Hepatocyte (in vitro differentiated cells): ENCODE measurements at regions not wholly inside any gene's neighbourhood (a gene's known extent, or its start where the extent isn't known, plus 50 kb on each side); places are given as distances from the start of the nearest gene placed in this dataset.

Experiments
- CTCF ChIP-seq: fragments of 200-600 bp; sonication (generic); IDR thresholded peaks from 2 replicates; pipeline ENCODE4 v1.5.1; 2016; ENCODE audit warnings: antibody characterized with exemption, mild to moderate bottlenecking; ENCODE audit not compliant: poor library complexity
- EZH2 ChIP-seq: fragments of 200-600 bp; sonication (generic); IDR thresholded peaks from 2 replicates; pipeline ENCODE4 v1.6.1; 2016; ENCODE audit warnings: antibody characterized with exemption, mild to moderate bottlenecking, borderline replicate concordance
- EZH2phosphoT487 ChIP-seq: fragments of 200-600 bp; sonication (generic); IDR thresholded peaks from one replicate; pipeline ENCODE4 v1.6.1; 2018; ENCODE audit warnings: antibody characterized with exemption, mild to moderate bottlenecking, low read depth, moderate library complexity; ENCODE audit not compliant: unreplicated experiment, severe bottlenecking

GRCh38 chr3:117761703-117762620, 1052.4 kb downstream of the TUSC7 start:
- no peak for TF ChIP-seq CTCF
- no peak for TF ChIP-seq EZH2
- TF ChIP-seq EZH2phosphoT487 = no peak
